DND-41 (cell line): ENCODE measurements at regions not wholly inside any gene's neighbourhood (a gene's known extent, or its start where the extent isn't known, plus 50 kb on each side); places are given as distances from the start of the nearest gene placed in this dataset.

Experiments
- EZH2 ChIP-seq: IDR thresholded peaks from 3 replicates; pipeline ENCODE4 v1.6.1; 2012; ENCODE audit warnings: borderline replicate concordance, low read depth, mild to moderate bottlenecking, moderate library complexity, low read length, inconsistent platforms; ENCODE audit not compliant: severe bottlenecking
- TF ChIP-seq, protein P1 (sequence below): IDR thresholded peaks from 2 replicates; pipeline ENCODE4 v1.5.1; 2012; ENCODE audit warnings: borderline replicate concordance, low read length, moderate library complexity, mild to moderate bottlenecking; ENCODE audit not compliant: poor library complexity, severe bottlenecking; ENCODE audit errors: extremely low read depth

DNA sequence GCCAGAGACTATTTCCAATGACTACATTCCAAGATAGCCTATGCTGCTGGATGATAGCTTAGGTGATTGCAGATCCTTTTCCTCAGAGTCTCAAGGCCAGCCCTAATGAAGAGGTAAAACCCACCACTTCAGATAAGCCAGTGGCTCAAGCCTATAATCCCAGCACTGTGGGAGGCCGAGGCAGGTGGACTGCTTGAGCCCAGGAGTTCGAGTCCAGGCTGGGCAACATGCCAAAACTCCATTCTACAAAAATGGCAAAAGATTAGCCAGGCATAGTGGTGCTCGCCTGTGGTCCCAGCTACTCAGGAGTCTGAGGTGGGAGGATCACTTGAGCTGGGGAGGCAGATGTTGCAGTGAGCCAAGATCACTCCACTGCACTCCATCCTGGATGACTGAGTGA, 495.3 kb downstream of the ZIC1 start:
- TF ChIP-seq, protein P1, sequence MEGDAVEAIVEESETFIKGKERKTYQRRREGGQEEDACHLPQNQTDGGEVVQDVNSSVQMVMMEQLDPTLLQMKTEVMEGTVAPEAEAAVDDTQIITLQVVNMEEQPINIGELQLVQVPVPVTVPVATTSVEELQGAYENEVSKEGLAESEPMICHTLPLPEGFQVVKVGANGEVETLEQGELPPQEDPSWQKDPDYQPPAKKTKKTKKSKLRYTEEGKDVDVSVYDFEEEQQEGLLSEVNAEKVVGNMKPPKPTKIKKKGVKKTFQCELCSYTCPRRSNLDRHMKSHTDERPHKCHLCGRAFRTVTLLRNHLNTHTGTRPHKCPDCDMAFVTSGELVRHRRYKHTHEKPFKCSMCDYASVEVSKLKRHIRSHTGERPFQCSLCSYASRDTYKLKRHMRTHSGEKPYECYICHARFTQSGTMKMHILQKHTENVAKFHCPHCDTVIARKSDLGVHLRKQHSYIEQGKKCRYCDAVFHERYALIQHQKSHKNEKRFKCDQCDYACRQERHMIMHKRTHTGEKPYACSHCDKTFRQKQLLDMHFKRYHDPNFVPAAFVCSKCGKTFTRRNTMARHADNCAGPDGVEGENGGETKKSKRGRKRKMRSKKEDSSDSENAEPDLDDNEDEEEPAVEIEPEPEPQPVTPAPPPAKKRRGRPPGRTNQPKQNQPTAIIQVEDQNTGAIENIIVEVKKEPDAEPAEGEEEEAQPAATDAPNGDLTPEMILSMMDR: no peak
- TF ChIP-seq EZH2: no peak
